IPS-15b (cell line): ENCODE measurements at regions not wholly inside any gene's neighbourhood (a gene's known extent, or its start where the extent isn't known, plus 50 kb on each side); places are given as distances from the start of the nearest gene placed in this dataset.
"Not testable (repeated sequence)": the region's sequence is repeated elsewhere in the genome, so short reads cannot be mapped to it uniquely, and the experiment has no call there.

ENCODE experiments used
- H3K27me3 ChIP-seq: one replicate; pipeline ENCODE4 v1.6.1; 2013; ENCODE audit warnings: low read length; ENCODE audit not compliant: control insufficient read depth, insufficient read depth
- H3K36me3 ChIP-seq: one replicate; pipeline ENCODE4 v1.6.1; 2013; ENCODE audit warnings: low read length; ENCODE audit not compliant: control insufficient read depth, insufficient read depth
- H3K4me1 ChIP-seq: one replicate; pipeline ENCODE4 v1.6.1; 2013; ENCODE audit warnings: mild to moderate bottlenecking, low read length; ENCODE audit not compliant: control insufficient read depth, insufficient read depth
- H3K4me3 ChIP-seq: one replicate; pipeline ENCODE4 v1.5.1; 2013; ENCODE audit warnings: low read depth, low read length
- H3K9ac ChIP-seq: one replicate; pipeline ENCODE4 v1.6.1; 2013; ENCODE audit warnings: low read depth, mild to moderate bottlenecking, low read length
- H3K9me3 ChIP-seq: one replicate; pipeline ENCODE4 v1.6.1; 2013; ENCODE audit warnings: mild to moderate bottlenecking, low read length; ENCODE audit not compliant: control insufficient read depth, insufficient read depth

DNA sequence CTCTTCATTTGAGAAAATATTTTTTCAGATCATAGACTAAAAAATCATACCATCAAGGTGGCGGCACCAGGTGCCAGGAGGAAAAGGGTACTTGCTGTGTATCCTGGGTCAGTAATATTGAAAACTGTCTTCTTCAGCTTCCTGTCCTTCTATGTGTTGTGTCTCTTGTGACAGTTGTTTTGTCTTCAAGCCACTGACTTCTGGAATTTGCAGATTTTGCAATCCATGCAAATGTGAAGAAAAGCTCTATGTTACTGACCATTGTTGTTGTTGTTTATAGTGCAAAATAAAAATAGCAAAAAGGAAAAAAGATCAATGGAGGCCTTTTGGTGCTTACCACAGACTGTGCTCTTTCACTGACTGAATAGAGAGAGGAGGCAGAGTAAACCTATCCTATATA lies 83.2 kb upstream of the RHOU start:
- peaks cover 46% of the 10 kb centered on the region for H3K27me3 ChIP-seq
- H3K4me3 ChIP-seq, result no peak overlapping the region

DNA sequence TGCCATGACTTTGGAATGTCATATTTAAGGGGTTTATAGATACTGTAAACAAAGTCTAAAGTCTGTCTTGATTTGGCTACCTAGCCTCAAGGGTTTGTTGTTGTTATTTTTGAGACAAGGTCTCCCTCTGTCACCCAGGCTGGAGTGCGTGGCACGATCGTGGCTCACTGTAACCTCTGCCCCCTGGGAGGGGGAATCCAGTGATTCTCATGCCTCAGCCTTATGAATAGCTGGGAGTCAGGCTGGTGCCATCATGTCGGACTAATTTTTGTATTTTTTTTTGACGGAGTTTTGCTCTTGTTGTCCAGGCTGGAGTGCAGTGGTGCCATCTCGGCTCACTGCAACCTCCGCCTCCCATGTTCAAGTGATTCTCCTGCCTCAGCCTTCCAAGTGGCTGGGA lies 82.2 kb upstream of the RHOU start:
- H3K4me1 ChIP-seq, H3K4me3 ChIP-seq, H3K36me3 ChIP-seq, H3K9ac ChIP-seq, H3K9me3 ChIP-seq: not testable (repeated sequence)
- H3K27me3 ChIP-seq, result peaks cover 37% of the 10 kb centered on the region

More for the DNA sequence above, 83.2 kb upstream of the RHOU start:
- Histone ChIP-seq H3K9ac (no peak overlapping the region), H3K9me3 (no peaks in the 10 kb centered on the region), H3K4me1 (no peaks in the 10 kb centered on the region), H3K36me3 (no peaks in the 10 kb centered on the region)

GRCh38 chr1:228653748-228654147 lies 81.5 kb upstream of the RHOU start:
- H3K9ac ChIP-seq, result no peak overlapping the region
- no peaks in the 10 kb centered on the region for H3K9me3 ChIP-seq
- no peaks in the 10 kb centered on the region for H3K4me1 ChIP-seq
- no peaks in the 10 kb centered on the region for H3K36me3 ChIP-seq
- no peak overlapping the region for H3K4me3 ChIP-seq
- peaks cover 30% of the 10 kb centered on the region for H3K27me3 ChIP-seq

GRCh38 chr1:228655796-228656394 lies 79.4 kb upstream of the RHOU start:
- peaks cover 10% of the 10 kb centered on the region for H3K27me3 ChIP-seq
- no peaks in the 10 kb centered on the region for H3K9me3 ChIP-seq
- H3K36me3 ChIP-seq, result no peaks in the 10 kb centered on the region
- no peaks in the 10 kb centered on the region for H3K4me1 ChIP-seq
- no peak overlapping the region for H3K9ac ChIP-seq
- no peak overlapping the region for H3K4me3 ChIP-seq

DNA sequence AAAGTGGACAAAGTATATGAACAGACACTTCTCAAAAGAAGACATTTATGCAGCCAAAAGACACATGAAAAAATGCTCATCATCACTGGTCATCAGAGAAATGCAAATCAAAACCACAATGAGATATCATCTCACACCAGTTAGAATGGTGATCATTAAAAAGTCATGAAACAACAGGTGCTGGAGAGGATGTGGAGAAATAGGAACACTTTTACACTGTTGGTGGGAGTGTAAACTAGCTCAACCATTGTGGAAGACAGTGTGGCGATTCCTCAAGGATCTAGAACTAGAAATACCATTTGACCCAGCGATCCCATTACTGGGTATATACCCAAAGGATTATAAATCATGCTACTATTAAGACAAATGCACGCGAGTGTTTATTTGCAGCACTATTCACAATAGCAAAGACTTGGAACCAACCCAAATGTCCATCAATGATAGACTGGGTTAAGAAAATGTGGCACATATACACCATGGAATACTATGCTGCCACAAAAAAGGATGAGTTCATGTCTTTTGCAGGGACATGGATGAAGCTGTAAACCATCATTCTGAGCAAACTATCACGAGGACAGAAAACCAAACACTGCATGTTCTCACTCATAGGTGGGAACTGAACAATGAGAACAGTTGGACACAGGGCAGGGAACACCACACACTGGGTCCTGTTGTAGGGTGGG lies 73.1 kb upstream of the RHOU start:
- not testable (repeated sequence) for H3K4me3 ChIP-seq, H3K36me3 ChIP-seq, H3K9me3 ChIP-seq, H3K27me3 ChIP-seq, H3K9ac ChIP-seq, H3K4me1 ChIP-seq

GRCh38 chr1:228664399-228664914 lies 70.8 kb upstream of the RHOU start:
- Histone ChIP-seq H3K4me1 (no peaks in the 10 kb centered on the region), H3K36me3 (no peaks in the 10 kb centered on the region), H3K9ac (no peak overlapping the region), H3K27me3 (no peaks in the 10 kb centered on the region), H3K9me3 (no peaks in the 10 kb centered on the region), H3K4me3 (no peak overlapping the region)

DNA sequence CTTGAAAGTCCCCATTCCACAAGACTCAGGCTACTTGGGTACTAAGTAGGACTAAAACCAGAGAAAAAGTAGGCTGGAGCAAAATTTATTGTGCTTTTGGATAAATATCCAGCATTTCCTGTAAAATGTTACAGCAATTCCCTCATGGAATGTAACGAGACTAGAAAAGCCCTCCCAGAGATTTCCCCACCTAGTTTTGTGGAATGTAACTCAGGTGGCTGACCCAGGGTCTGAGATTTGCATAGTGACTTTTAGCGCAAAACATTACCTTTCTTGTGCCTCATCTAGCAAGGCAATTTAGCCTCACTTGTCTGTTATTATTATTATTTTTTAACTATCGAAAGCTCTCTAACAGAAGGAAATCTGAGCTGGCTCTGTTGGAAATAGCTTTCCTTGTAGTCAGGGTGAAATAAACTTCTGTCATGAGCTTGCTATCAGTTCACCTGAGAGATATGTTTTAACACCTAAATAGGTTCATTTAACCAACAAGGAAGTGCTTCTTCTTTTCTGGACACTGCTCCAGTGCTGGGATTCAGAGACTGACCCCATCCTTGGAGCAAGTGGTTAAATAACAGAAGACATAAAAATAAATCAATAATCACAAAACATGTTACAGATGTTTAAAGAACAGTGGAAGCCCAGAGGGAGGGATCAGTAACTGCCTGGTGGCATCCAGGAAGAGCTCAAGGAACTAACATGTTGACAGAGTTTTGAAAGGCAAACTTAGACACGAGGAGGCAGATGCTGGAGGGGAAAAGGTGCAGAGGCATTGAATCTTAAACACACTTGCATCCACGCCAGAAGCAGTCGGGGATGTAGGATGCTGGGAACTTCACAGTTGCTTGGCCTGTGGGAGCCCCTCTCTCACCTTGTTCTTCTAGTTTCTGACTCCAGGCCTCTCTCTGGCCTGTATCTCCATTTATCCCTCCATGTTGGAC lies 68.3 kb upstream of the RHOU start:
- Histone ChIP-seq H3K4me3 (no peak overlapping the region), H3K9ac (no peak overlapping the region), H3K9me3 (no peaks in the 10 kb centered on the region), H3K36me3 (no peaks in the 10 kb centered on the region), H3K27me3 (no peaks in the 10 kb centered on the region), H3K4me1 (no peaks in the 10 kb centered on the region)

DNA sequence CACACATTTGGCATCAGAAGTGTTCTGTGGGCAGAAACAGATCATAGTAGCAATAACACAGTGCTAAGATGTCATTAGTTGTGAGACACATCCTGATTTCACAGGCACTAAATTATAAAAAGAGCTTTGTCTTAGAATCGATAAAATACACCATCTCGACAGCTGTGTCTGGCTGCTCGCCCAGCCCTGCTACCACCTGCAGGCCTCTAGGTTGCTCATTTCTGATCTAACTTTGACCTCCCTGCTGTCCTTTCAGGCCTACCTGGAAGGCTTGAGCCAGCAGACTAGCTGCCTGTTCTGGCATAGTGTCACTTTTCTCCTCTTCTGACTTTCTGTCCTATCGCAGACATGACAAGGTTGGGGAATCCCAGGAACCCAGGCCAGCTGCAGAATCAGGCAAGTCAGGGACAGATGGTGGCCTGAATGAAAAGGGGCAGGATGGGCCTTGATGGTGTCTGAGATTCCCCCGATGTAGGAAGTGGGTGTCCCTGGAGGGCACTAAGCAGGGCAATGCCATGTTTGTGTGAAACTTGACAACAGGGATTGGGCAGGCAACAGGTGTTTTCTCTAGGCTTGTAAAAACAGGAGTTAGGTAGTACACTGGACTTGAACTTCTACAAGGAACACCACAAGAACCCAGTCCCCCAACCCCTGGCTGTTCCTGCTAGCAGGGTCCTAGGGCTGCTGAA lies 66.6 kb upstream of the RHOU start:
- Histone ChIP-seq H3K4me1 (no peaks in the 10 kb centered on the region), H3K4me3 (no peak overlapping the region), H3K27me3 (no peaks in the 10 kb centered on the region), H3K9me3 (no peaks in the 10 kb centered on the region), H3K36me3 (no peaks in the 10 kb centered on the region), H3K9ac (no peak overlapping the region)

DNA sequence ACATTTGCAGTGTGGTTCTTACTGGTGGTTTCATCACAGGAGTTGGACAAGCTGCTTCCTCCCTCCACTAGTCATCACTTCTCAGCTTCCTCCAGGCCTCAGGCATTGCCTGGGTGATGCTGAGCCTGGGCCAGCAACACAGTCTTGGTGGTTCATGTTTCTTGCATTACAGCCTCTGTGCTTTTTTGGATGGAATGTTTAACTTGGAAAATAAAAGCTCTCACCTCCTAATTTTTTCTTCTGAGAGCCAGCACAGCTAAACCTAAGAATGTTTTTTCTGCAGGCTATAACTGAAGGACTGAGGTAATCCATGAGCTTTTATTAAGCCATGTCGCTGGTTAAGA lies 66.1 kb upstream of the RHOU start:
- Histone ChIP-seq H3K9me3 (no peaks in the 10 kb centered on the region), H3K4me1 (no peaks in the 10 kb centered on the region), H3K4me3 (no peak overlapping the region), H3K27me3 (no peaks in the 10 kb centered on the region), H3K36me3 (no peaks in the 10 kb centered on the region), H3K9ac (no peak overlapping the region)

DNA sequence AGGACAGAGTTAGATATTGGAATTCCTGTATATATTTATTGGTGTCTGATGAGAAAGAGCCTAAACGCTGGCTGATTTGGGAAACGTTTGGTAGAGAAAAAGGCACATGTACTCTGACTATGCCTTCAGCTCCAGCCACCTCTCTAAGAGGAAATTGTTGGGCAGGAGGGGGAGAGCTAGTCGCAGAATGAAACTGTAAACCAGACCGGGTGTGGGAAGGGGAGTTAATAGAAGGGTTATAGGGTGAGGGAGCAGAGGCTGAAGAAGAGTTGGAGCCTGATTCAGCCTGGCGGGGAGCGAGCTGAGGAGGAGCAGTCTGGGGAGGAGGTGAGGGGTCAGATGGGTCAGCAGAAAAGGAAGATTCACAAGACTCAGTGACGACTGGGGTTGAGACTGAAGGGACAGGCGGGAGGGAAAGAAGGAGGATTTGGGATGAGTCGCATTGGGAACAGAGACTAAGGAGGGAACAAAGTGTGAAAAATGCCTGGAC lies 54.2 kb upstream of the RHOU start:
- not testable (repeated sequence) for H3K9me3 ChIP-seq, H3K9ac ChIP-seq, H3K27me3 ChIP-seq, H3K36me3 ChIP-seq, H3K4me3 ChIP-seq, H3K4me1 ChIP-seq

- H3K4me1 ChIP-seq, result no peaks in the 10 kb centered on the region
- no peak overlapping the region for H3K4me3 ChIP-seq
- no peak overlapping the region for H3K9ac ChIP-seq
- H3K36me3 ChIP-seq, result no peaks in the 10 kb centered on the region
- H3K9me3 ChIP-seq, result no peaks in the 10 kb centered on the region
- H3K27me3 ChIP-seq, result no peaks in the 10 kb centered on the region
These were observed 51.9 kb upstream of the RHOU start for GRCh38 chr1:228683428-228683827.
